GM23338 (cell line): ENCODE measurements at regions not wholly inside any gene's neighbourhood (a gene's known extent, or its start where the extent isn't known, plus 50 kb on each side); places are given as distances from the start of the nearest gene placed in this dataset.

ENCODE experiments used
- ATAC-seq: fragments of 200-7000 bp; cut with Tn5 transposase; 3 replicates; pipeline ENCODE4 v1.9.1; 2020
- DNase-seq: peaks from one replicate; pipeline ENCODE4 v3.0.0-alpha.2; 2015; ENCODE audit warnings: low spot score
- H2AFZ ChIP-seq: fragments of 200-600 bp; sonication (generic); 2 replicates; pipeline ENCODE4 v1.8.0; 2016; ENCODE audit warnings: antibody characterized with exemption, mild to moderate bottlenecking, moderate library complexity
- H3F3A ChIP-seq: fragments of 200-600 bp; sonication (generic); replicated peaks from 2 replicates; pipeline ENCODE4 v1.8.0; 2017; ENCODE audit warnings: antibody characterized with exemption, mixed run types, low read depth
- H3K27ac ChIP-seq: fragments of 200-600 bp; sonication (generic); 2 replicates; pipeline ENCODE4 v1.6.1; 2016; ENCODE audit warnings: low read depth
- H3K27me3 ChIP-seq: fragments of 200-600 bp; sonication (generic); 2 replicates; pipeline ENCODE4 v1.8.0; 2016; ENCODE audit warnings: mild to moderate bottlenecking, mixed run types, moderate library complexity; ENCODE audit not compliant: insufficient read depth
- H3K36me3 ChIP-seq: fragments of 200-600 bp; sonication (generic); 2 replicates; pipeline ENCODE4 v1.8.0; 2016; ENCODE audit warnings: mild to moderate bottlenecking; ENCODE audit not compliant: insufficient read depth
- H3K4me1 ChIP-seq: fragments of 200-600 bp; sonication (generic); 2 replicates; pipeline ENCODE4 v1.8.0; 2016; ENCODE audit warnings: mild to moderate bottlenecking, moderate library complexity; ENCODE audit not compliant: insufficient read depth
- H3K4me2 ChIP-seq: fragments of 200-600 bp; sonication (generic); 2 replicates; pipeline ENCODE4 v1.7.1; 2017; ENCODE audit warnings: mixed run types
- H3K4me3 ChIP-seq: fragments of 200-600 bp; sonication (generic); 2 replicates; pipeline ENCODE4 v1.6.1; 2016; ENCODE audit warnings: mixed run types
- H3K79me2 ChIP-seq: fragments of 200-600 bp; sonication (generic); replicated peaks from 2 replicates; pipeline ENCODE4 v1.8.0; 2017; ENCODE audit warnings: mild to moderate bottlenecking; ENCODE audit not compliant: insufficient read depth
- H3K9me2 ChIP-seq: fragments of 200-600 bp; sonication (generic); 2 replicates; pipeline ENCODE4 v1.8.0; 2017; ENCODE audit not compliant: insufficient read depth
- H4K20me1 ChIP-seq: fragments of 200-600 bp; sonication (generic); replicated peaks from 2 replicates; pipeline ENCODE4 v1.8.0; 2017; ENCODE audit warnings: mild to moderate bottlenecking; ENCODE audit not compliant: insufficient read depth
- H3K27ac Mint-ChIP-seq: 2 replicates; pipeline ENCODE4 v1.8.0; 2020; ENCODE audit warnings: inconsistent platforms, mild to moderate bottlenecking, moderate library complexity, mixed read lengths
- H3K27me3 Mint-ChIP-seq: 3 replicates; pipeline ENCODE4 v1.8.0; 2022; ENCODE audit warnings: low read depth, mild to moderate bottlenecking, moderate library complexity, mixed read lengths, inconsistent platforms; ENCODE audit not compliant: insufficient read depth, poor library complexity
- H3K36me3 Mint-ChIP-seq: 3 replicates; pipeline ENCODE4 v1.8.0; 2021; ENCODE audit warnings: low read depth, mild to moderate bottlenecking, inconsistent platforms, moderate library complexity, mixed read lengths
- H3K4me1 Mint-ChIP-seq: 3 replicates; pipeline ENCODE4 v1.8.0; 2020; ENCODE audit warnings: mild to moderate bottlenecking, inconsistent platforms, mixed read lengths
- H3K4me3 Mint-ChIP-seq: 3 replicates; pipeline ENCODE4 v1.8.0; 2021; ENCODE audit warnings: moderate library complexity, mild to moderate bottlenecking, inconsistent platforms, mixed read lengths
- H3K9me3 Mint-ChIP-seq: 3 replicates; pipeline ENCODE4 v1.8.0; 2020; ENCODE audit warnings: moderate library complexity, mild to moderate bottlenecking, inconsistent platforms, mixed read lengths
- CREB1 ChIP-seq: fragments of 250-450 bp; sonication (Bioruptor Pico); IDR thresholded peaks from 2 replicates; pipeline ENCODE4 v1.5.0; 2020; ENCODE audit warnings: low read depth, mild to moderate bottlenecking, moderate library complexity
- CTCF ChIP-seq, 2 experiments: fragments of 200-600 bp in 1 of 2; sonication (generic) in 1 of 2; conservative IDR thresholded peaks; 2 replicates each; pipeline versions ENCODE4 v1.5.1 to v1.6.1; 2016 to 2017; ENCODE audit warnings: antibody characterized with exemption in 2 of 2, low read depth in 2 of 2, mild to moderate bottlenecking in 2 of 2, moderate library complexity in 1 of 2
- ETS1 ChIP-seq: IDR thresholded peaks from 2 replicates; pipeline ENCODE4 v1.6.1; 2016; ENCODE audit warnings: antibody characterized with exemption
- EZH2 ChIP-seq: fragments of 200-600 bp; sonication (generic); IDR thresholded peaks from one replicate; pipeline ENCODE4 v1.8.0; 2017; ENCODE audit warnings: antibody characterized with exemption, mild to moderate bottlenecking, low read depth; ENCODE audit not compliant: unreplicated experiment
- EZH2phosphoT487 ChIP-seq: fragments of 200-600 bp; sonication (generic); IDR thresholded peaks from one replicate; pipeline ENCODE4 v1.8.1; 2018; ENCODE audit warnings: antibody characterized with exemption; ENCODE audit not compliant: unreplicated experiment
- JUNB ChIP-seq: IDR thresholded peaks from one replicate; pipeline ENCODE4 v1.6.1; 2016; ENCODE audit warnings: antibody characterized with exemption; ENCODE audit not compliant: unreplicated experiment
- POLR2AphosphoS5 ChIP-seq: IDR thresholded peaks from 2 replicates; pipeline ENCODE4 v1.6.1; 2016; ENCODE audit warnings: antibody characterized with exemption, low read depth
- REST ChIP-seq: IDR thresholded peaks from one replicate; pipeline ENCODE4 v1.6.1; 2018; ENCODE audit warnings: antibody characterized with exemption; ENCODE audit not compliant: unreplicated experiment
- STAT1 ChIP-seq: IDR thresholded peaks from one replicate; pipeline ENCODE4 v1.6.1; 2016; ENCODE audit warnings: antibody characterized with exemption; ENCODE audit not compliant: unreplicated experiment
- ZNF114 ChIP-seq: fragments of 250-450 bp; sonication (Bioruptor Pico); IDR thresholded peaks from 2 replicates; pipeline ENCODE4 v1.5.0; 2020; ENCODE audit warnings: mild to moderate bottlenecking, moderate library complexity
- ZNF331 ChIP-seq: fragments of 250-450 bp; sonication (Bioruptor Pico); IDR thresholded peaks from 2 replicates; pipeline ENCODE4 v1.5.0; 2020; ENCODE audit warnings: low read depth, mild to moderate bottlenecking, moderate library complexity

- Histone ChIP-seq H3K9me2 (peaks cover 5% of the 10 kb centered on the region; the same call in 1 of the 2 replicates), H4K20me1 (no peaks in the 10 kb centered on the region), H3K4me1 (no peaks in the 10 kb centered on the region), H3K36me3 (no peaks in the 10 kb centered on the region), H3K27me3 (no peaks in the 10 kb centered on the region), H3K4me3 (no peak overlapping the region), H2AFZ (no peak overlapping the region), H3F3A (no peaks in the 10 kb centered on the region), H3K27ac (no peak overlapping the region), H3K79me2 (no peaks in the 10 kb centered on the region), H3K4me2 (no peak overlapping the region)
- DNase-seq (no peak), ATAC-seq (no peak)
- no peak for TF ChIP-seq POLR2AphosphoS5
- no peak for TF ChIP-seq JUNB
- no peak for TF ChIP-seq EZH2
- no peak for TF ChIP-seq ETS1
- no peak for TF ChIP-seq ZNF114
- no peak for TF ChIP-seq EZH2phosphoT487
- no peak for TF ChIP-seq ZNF331 (CRISPR knock-in tag)
- TF ChIP-seq STAT1: no peak
- TF ChIP-seq CTCF (conservative IDR thresholded peaks at IDR 0.05; ENCODE audit: low read depth in 2 of 2): no peak
- no peak for TF ChIP-seq REST
- no peak for TF ChIP-seq CREB1 (CRISPR knock-in tag)
- no peak overlapping the region for H3K4me3 Mint-ChIP-seq
- H3K9me3 Mint-ChIP-seq: no peaks in the 10 kb centered on the region
- H3K27me3 Mint-ChIP-seq: no peaks in the 10 kb centered on the region
- H3K4me1 Mint-ChIP-seq: no peaks in the 10 kb centered on the region
- no peaks in the 10 kb centered on the region for H3K36me3 Mint-ChIP-seq
- H3K27ac Mint-ChIP-seq: no peak overlapping the region
Measured at GRCh38 chr16:49150341-49150740, 131.3 kb downstream of the CBLN1 start.
